ES-I3 (cell line): ENCODE measurements at regions not wholly inside any gene's neighbourhood (a gene's known extent, or its start where the extent isn't known, plus 50 kb on each side); places are given as distances from the start of the nearest gene placed in this dataset.
"Not testable (repeated sequence)": the region's sequence is repeated elsewhere in the genome, so short reads cannot be mapped to it uniquely, and the experiment has no call there.

Experiments
- H3K36me3 ChIP-seq: 2 replicates; pipeline ENCODE4 v1.6.1; 2013; ENCODE audit warnings: mild to moderate bottlenecking, low read length, control low read depth, moderate library complexity; ENCODE audit not compliant: insufficient read depth
- H3K4me1 ChIP-seq: 2 replicates; pipeline ENCODE4 v1.6.1; 2013; ENCODE audit warnings: mild to moderate bottlenecking, control low read depth, low read length; ENCODE audit not compliant: insufficient read depth
- H3K9ac ChIP-seq: 2 replicates; pipeline ENCODE4 v1.6.1; 2013; ENCODE audit warnings: low read depth, mild to moderate bottlenecking, low read length, moderate library complexity
- H3K9me3 ChIP-seq: 2 replicates; pipeline ENCODE4 v1.6.1; 2013; ENCODE audit warnings: mild to moderate bottlenecking, low read length, moderate library complexity; ENCODE audit not compliant: control insufficient read depth, insufficient read depth

DNA sequence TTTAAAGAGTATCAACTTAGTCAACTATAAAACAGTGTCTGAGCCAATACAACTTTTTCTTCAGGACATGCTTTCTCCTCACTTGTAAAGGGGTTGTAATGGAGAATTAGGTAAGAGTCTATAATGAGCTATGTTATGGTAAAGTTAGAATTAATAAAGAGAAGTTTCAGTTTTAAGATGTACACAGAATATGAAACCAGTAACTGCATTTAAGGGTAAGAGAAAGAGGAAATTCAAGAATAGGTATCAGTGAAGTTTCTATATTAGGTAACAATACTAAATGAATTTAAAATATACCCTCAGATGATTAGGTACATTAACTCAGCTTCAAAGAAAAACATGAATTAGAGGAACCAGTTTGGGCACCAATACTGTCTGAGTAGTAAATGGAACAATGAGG is 1444.3 kb upstream of the ADGRB3 start:
- Histone ChIP-seq H3K36me3 (no peaks in the 10 kb centered on the region), H3K9me3 (no peaks in the 10 kb centered on the region; the same call in 1 of the 2 replicates), H3K4me1 (no peaks in the 10 kb centered on the region), H3K9ac (no peak overlapping the region)

DNA sequence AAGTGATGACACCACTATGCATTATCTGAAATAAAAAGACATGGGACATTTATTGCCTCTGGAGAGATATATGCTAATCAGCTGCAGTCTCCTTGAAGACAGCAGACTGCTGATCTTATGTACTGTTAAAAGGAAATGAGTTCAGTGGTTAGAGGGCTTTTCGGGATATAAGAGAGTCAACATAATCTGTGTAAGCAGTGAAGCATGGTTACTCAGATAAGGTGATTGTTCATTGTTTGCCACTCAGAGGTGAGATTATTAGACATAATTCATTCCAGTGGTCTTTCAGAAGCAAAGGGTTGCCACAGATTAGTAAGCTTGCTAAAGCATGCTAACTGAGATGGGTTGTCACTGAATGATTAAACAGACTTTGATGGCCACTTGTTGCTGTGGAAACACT is 1450.7 kb upstream of the ADGRB3 start:
- Histone ChIP-seq H3K9ac (no peak overlapping the region), H3K4me1 (no peaks in the 10 kb centered on the region)

DNA sequence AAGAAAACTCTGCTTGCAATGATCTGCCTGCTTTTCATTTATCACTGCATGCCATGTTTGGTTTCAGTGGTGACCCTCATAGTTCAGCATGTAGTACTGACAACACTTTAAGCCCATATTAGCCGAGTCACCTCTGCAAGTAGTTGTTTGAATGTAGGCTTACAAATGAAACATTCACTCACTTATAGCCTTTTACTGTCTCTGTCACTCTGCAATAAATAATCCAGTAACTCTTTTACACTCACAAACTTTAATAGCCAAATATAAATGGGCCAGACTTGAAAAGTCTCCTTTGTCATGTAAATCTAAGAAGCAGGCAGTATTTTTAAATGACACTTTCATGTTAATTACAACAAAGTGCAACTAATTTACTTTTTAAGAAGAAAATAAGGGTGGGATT is 1460.0 kb upstream of the ADGRB3 start:
- Histone ChIP-seq H3K9me3 (no peaks in the 10 kb centered on the region), H3K9ac (no peak overlapping the region), H3K4me1 (peaks cover 3% of the 10 kb centered on the region; the same call in 1 of the 2 replicates), H3K36me3 (no peaks in the 10 kb centered on the region)

More for the DNA sequence above, 1450.7 kb upstream of the ADGRB3 start:
- Histone ChIP-seq H3K36me3 (no peaks in the 10 kb centered on the region), H3K9me3 (no peaks in the 10 kb centered on the region; the same call in 1 of the 2 replicates)

DNA sequence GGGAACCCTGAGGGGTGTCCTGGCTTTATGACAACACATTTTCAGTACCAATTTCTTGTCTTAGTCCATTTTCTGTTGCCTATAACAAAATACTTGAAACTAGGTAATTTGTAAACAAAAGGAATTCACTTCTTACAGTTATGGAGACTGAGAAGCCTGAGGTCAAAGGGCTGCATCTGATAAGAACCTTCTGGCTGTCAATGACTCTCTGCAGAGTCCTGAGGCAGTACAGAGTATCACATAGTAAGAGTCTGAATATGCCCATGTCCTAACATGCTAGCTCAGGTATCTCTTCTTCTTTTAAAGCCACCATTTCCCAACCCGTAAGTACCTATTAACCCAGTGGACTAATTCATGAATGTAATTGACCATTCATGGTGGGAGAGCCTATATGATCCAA is 1458.6 kb upstream of the EYS start:
- no peaks in the 10 kb centered on the region for H3K4me1 ChIP-seq
- no peaks in the 10 kb centered on the region for H3K36me3 ChIP-seq
- no peak overlapping the region for H3K9ac ChIP-seq
- H3K9me3 ChIP-seq = peaks cover 5% of the 10 kb centered on the region; the same call in 1 of the 2 replicates

DNA sequence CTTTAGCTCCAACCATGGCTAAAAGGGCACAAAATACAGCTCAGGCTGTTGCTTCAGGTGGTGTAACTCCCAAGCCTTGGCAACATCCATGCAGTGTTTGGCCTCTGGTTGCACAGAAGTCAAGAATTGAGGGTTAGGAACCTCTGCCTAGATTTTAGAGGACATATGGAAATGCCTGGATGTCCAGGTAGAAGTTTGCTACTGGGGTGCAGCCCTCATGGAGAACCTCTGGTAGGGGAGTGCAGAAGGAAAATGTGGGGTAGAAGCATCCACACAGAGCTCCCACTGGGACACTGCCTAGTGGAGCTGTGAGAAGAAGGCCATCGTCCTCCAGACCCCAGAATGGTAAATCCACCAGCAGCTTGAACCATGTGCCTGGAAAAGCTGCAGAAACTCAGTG is 1453.8 kb upstream of the EYS start:
- no peak overlapping the region for H3K9ac ChIP-seq
- no peaks in the 10 kb centered on the region for H3K4me1 ChIP-seq
- H3K9me3 ChIP-seq = peaks cover 7% of the 10 kb centered on the region; the same call in 1 of the 2 replicates
- H3K36me3 ChIP-seq = no peaks in the 10 kb centered on the region

DNA sequence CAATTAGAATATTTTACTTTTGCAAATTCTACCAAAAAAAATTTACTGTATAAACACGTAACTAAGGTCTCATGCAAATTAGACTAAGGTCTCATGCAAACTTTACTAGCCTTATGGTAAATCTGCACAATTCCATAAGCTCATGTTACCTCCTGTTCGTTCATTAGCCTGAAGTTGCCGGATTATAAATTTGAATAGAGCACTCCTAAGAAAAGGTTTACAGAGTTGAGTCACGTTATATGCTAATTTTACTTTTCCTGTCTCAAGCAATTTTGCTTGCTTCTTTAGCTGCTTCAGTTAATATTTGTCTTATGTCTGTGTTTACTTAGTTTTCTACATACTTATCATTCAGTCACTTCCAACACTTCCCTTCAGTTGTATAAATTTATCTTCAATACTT is 1434.0 kb upstream of the EYS start:
- Histone ChIP-seq H3K9ac (no peak overlapping the region), H3K9me3 (no peaks in the 10 kb centered on the region), H3K36me3 (no peaks in the 10 kb centered on the region), H3K4me1 (no peaks in the 10 kb centered on the region)

DNA sequence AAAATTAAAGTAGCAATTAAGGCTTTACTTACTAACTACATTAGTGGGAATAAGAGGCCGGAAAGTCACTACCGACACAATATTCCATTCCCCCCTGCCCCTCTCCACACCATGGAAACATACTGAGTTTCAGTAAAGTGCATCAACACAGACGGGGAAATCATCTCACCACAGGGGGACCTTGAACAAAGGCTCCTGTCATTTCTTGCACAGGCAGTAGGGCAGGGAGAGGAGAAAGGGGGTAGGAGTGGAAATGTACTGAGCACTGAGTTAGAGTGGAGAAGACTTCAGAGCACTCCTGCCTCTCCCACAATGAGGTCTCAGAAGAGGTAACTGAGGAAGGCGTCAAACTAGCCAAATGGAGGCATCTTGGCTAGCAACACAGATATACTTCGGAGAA is 1426.9 kb upstream of the EYS start:
- Histone ChIP-seq H3K9me3 (no peaks in the 10 kb centered on the region), H3K36me3 (no peaks in the 10 kb centered on the region), H3K9ac (no peak overlapping the region), H3K4me1 (no peaks in the 10 kb centered on the region)

DNA sequence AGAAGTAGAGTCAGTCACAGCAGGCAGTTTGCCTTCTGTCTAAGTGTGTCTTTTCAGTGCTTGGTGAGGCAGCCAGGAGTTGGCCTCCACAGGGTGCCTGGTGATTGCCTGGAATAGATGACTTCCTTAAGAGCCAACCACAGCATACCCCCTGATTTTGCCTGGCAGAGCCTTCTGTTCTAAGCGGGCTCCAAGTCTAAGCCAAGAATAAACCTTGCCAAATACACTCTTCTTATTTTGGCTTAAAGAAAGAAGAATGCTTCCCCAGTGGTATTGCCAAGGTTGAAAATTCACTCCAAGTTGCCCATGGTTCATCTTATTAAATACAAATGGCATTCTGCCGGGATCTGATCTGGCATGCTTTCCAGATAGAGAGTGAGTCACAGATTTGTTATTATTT is 1424.8 kb upstream of the EYS start:
- Histone ChIP-seq H3K36me3 (no peaks in the 10 kb centered on the region), H3K9ac (no peak overlapping the region), H3K4me1 (no peaks in the 10 kb centered on the region), H3K9me3 (no peaks in the 10 kb centered on the region)

DNA sequence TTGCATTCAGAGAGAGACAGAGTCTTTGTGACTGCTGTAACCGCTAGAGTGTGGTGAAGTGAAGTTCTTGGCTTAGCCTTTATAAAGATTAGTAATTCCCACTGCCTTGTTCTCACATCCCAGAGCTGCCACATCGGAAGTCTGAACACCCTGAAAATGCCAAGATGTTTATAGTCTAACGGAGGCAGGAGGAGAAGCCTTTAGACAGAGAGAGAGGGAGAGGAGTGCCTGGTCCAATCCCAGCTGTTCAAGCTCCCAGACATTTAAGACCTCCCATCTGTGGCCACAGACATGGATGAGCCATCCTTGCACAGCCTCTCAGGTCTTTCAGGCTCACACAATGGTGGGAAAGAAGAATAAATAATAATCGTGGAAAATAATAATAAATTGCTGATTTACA is 1422.8 kb upstream of the EYS start:
- H3K9me3 ChIP-seq = no peaks in the 10 kb centered on the region
- no peaks in the 10 kb centered on the region for H3K4me1 ChIP-seq
- H3K36me3 ChIP-seq = no peaks in the 10 kb centered on the region
- H3K9ac ChIP-seq = no peak overlapping the region

DNA sequence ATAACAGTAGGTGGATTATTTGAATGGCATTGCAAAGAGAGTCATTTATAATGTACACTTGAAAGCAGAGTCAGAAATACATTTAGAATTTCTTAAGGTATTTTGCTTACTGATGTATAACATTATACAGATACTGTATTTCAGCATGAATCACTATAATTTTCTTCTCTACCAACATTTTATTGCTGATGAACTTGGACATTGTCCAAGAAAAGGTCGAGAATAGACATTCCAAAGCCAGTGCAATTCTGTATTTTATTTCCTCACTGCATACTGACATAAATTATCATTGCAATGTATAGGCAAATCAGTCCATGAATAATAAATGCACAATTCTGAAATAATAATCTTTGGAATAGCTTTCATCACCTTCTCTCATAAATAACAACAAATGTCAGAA is 1420.0 kb upstream of the EYS start:
- Histone ChIP-seq H3K4me1 (no peaks in the 10 kb centered on the region), H3K36me3 (no peaks in the 10 kb centered on the region), H3K9ac (no peak overlapping the region), H3K9me3 (no peaks in the 10 kb centered on the region)

DNA sequence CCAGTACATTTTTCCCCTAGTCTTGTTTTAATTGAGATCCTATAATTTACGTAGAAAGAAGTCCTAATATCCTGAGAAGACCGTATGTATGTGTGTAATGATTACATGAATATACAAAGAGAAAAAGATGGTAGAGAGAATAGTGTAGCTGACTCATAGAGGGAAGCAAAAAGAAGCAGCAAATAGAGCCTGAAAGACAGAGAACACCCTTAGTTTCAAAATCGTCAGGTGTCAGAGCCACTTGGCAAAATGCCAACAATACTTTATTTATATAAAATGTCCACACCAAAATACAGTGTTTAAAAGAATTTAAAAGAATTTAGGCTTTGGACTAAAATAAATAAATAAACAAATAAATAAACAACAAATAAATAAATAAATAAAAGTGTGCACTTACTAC is 1414.1 kb upstream of the EYS start:
- Histone ChIP-seq H3K9me3 (no peaks in the 10 kb centered on the region), H3K9ac (no peak overlapping the region), H3K4me1 (no peaks in the 10 kb centered on the region), H3K36me3 (no peaks in the 10 kb centered on the region)

DNA sequence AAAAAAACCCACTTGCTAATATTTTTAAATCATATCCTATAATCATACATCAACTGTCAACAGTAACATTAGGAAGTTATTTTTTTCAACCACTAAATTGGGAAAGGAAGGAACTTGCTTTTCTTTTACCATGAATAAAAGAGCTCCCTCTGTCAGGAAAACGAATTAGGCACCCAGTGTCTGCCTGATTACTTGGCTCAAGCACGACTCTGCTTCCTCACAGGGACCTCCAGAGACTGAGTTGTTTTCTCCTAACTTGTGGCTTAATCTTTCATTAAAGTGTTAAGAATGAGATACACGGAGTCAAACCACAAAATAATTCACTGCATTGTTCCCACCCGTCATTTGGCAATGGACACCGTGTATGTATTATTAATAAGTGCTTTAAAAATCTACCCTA is 1405.1 kb upstream of the EYS start:
- Histone ChIP-seq H3K4me1 (no peaks in the 10 kb centered on the region), H3K9ac (no peak overlapping the region), H3K36me3 (no peaks in the 10 kb centered on the region), H3K9me3 (no peaks in the 10 kb centered on the region)

DNA sequence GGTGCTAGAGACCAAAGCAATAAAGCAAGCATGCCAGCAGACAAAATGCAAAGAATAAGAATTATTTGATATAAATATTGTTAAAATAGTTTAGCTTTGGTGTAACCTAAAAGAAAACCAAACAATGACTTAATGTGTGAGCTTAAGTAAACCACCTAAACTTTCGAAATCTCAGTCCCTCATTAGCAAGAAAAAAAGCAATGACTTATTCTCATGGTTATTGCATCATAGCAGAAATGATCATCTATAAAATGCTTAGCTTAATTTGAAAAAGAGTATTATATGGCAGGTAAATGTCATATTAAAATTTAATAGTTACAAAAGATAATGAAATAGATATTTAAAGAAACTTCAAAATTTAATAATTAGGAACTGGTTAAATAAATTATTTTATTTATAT is 1395.7 kb upstream of the EYS start:
- H3K9me3 ChIP-seq = no peaks in the 10 kb centered on the region
- no peak overlapping the region for H3K9ac ChIP-seq
- H3K4me1 ChIP-seq = no peaks in the 10 kb centered on the region
- H3K36me3 ChIP-seq = no peaks in the 10 kb centered on the region

DNA sequence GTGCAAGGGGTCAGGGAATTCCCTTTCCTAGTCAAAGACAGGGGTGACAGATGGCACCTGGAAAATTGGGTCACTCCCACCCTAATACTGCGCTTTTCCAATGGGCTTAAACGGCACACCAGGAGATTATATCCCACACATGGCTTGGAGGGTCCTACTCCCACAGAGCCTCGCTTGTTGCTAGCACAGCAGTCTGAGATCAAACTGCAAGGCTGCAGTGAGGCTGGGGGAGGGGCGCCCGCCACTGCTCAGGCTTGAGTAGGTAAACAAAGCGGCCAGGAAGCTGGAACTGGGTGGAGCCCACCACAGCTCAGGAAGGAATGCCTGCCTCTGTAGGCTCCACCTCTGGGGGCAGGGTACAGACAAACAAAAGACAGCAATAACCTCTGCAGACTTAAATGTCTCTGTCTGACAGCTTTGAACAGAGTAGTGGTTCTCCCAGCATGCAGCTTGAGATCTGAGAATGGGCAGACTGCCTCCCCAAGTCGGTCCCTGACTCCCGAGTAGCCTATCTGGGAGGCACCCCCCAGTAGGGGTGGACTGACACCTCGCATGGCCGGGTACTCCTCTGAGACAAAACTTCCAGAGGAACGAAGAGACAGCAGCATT is 1388.7 kb upstream of the EYS start:
- H3K9ac ChIP-seq, H3K9me3 ChIP-seq, H3K36me3 ChIP-seq, H3K4me1 ChIP-seq: not testable (repeated sequence)

DNA sequence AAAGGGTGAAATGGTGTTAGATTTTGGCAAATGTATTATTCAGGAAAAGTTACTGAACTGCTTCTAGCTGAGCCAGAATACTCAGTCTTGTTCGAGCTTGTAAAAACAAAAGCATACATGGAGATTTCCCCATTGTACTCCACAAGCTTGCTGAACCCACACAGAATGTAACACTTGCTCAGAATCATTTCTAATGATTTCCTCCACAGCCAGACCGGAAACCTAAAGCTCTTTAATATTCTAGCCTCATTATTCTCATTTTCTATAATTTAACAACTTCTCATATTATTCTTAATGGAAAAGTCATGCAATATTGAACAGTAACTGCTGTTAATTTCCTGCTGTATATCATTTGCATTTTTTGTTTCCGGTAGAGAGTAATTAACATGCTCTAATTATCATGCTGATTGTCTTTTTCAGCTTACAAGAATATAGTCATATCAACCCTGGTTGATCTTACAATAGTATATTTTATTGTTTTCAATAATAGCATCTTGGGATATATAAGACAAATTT is 1387.5 kb upstream of the EYS start:
- Histone ChIP-seq H3K4me1 (no peaks in the 10 kb centered on the region), H3K9ac (no peak overlapping the region), H3K9me3 (no peaks in the 10 kb centered on the region), H3K36me3 (no peaks in the 10 kb centered on the region)

DNA sequence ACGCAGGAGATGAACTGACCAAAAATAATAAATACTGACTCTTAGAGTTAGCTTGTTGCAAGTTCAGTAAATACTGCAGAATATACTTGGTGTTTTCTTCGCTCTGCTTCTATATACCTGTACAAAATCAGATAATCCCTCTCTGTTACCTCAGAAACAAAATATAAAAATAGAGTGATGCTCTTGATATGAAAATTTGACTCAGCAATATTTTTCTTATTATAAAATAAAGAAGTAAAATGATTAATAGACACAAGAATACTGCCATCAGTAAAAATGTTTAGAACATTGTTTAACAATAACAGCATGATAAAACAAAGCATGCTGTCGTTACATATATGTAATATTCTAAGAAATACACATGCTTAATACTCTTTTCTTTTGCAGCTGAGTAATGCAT is 1366.9 kb upstream of the EYS start:
- H3K36me3 ChIP-seq = no peaks in the 10 kb centered on the region
- H3K9me3 ChIP-seq = no peaks in the 10 kb centered on the region
- no peak overlapping the region for H3K9ac ChIP-seq
- no peaks in the 10 kb centered on the region for H3K4me1 ChIP-seq
